Spleen (tissue), 7 donors: ENCODE measurements at regions not wholly inside any gene's neighbourhood (a gene's known extent, or its start where the extent isn't known, plus 50 kb on each side); places are given as distances from the start of the nearest gene placed in this dataset.

ENCODE experiments used
- POLR2AphosphoS5 ChIP-seq, 3 donors: sonication (generic); formaldehyde crosslinking; IDR thresholded peaks; one replicate each; pipeline ENCODE4 v1.5.1; 2017; ENCODE audit warnings: antibody characterized with exemption in 3 of 3
- TF ChIP-seq, protein P1 (sequence below), 11 experiments: fragments of 200-600 bp in 7 of 11; fragments of 450-650 bp in 4 of 11; sonication (generic) in 4 of 11; IDR thresholded peaks in 8 of 11; conservative IDR thresholded peaks in 3 of 11; 1 replicate in 7 of 11; 2 replicates in 4 of 11; pipeline versions ENCODE4 v1.4.0 to v1.8.0; 2016 to 2021; ENCODE audit warnings: antibody characterized with exemption in 11 of 11, inconsistent platforms in 4 of 11, mild to moderate bottlenecking in 1 of 11
- donor health status: DM: no; HTN: no; CAD: no; lungs with moderate emphysema.
- donor health status: DM: no; HTN: no; CAD: no.
- donor health status: DM: no; HTN: no; CAD: no.

DNA sequence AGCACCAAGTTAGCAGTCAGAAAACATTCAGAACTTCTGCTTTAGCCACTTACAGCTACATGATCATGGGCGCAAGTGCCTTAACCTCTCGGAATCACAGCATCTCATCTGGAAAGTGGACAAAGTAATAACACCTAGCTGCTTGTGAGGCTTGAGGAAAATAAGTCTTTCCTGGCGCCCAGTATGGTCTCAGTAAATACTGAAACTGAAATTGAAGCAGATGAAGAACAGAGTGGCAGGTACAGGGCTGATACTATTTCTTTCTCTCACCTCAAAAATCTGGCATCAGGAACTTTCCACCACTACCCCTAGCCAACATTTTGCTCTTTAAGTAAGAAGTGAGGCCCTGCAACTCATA lies 129.7 kb upstream of the FUT8 start:
- TF ChIP-seq, protein P1, sequence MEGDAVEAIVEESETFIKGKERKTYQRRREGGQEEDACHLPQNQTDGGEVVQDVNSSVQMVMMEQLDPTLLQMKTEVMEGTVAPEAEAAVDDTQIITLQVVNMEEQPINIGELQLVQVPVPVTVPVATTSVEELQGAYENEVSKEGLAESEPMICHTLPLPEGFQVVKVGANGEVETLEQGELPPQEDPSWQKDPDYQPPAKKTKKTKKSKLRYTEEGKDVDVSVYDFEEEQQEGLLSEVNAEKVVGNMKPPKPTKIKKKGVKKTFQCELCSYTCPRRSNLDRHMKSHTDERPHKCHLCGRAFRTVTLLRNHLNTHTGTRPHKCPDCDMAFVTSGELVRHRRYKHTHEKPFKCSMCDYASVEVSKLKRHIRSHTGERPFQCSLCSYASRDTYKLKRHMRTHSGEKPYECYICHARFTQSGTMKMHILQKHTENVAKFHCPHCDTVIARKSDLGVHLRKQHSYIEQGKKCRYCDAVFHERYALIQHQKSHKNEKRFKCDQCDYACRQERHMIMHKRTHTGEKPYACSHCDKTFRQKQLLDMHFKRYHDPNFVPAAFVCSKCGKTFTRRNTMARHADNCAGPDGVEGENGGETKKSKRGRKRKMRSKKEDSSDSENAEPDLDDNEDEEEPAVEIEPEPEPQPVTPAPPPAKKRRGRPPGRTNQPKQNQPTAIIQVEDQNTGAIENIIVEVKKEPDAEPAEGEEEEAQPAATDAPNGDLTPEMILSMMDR (IDR thresholded peaks at IDR 0.05 in 8 of 11, conservative IDR thresholded peaks at IDR 0.05 in 3 of 11), result no peak
- TF ChIP-seq POLR2AphosphoS5 (IDR thresholded peaks at IDR 0.05), result no peak
